ENCODE measurements at regions not wholly inside any gene's neighbourhood (a gene's known extent, or its start where the extent isn't known, plus 50 kb on each side); places are given as distances from the start of the nearest gene placed in this dataset.

- no peak overlapping the region for H3K4me2 ChIP-seq (ENCODE audit: low read depth, low read length)
- H3K79me2 ChIP-seq (ENCODE audit: low read length) = no peaks in the 10 kb centered on the region
- H3K27ac ChIP-seq (ENCODE audit: low read length) = no peak overlapping the region
- H3K27me3 ChIP-seq (replicated peaks; ENCODE audit: insufficient read depth, low read length) = no peaks in the 10 kb centered on the region; the same call in 1 of the 2 replicates
- no peaks in the 10 kb centered on the region for H3K4me1 ChIP-seq (ENCODE audit: low read length)
- no peak for TF ChIP-seq EZH2 (optimal IDR thresholded peaks at IDR 0.05; ENCODE audit: low read depth, low read length)
- TF ChIP-seq CTCF (IDR thresholded peaks at IDR 0.05; ENCODE audit: low read length) = no peak
- TF ChIP-seq EZH2phosphoT487 (IDR thresholded peaks at IDR 0.05; ENCODE audit: low read length) = no peak
- H3K36me3 ChIP-seq (replicated peaks; ENCODE audit: insufficient read depth, low read length) = no peaks in the 10 kb centered on the region
- no peaks in the 10 kb centered on the region for H3F3A ChIP-seq (ENCODE audit: insufficient read depth, low read length)
- no peak overlapping the region for H2AFZ ChIP-seq (ENCODE audit: low read length)
- no peaks in the 10 kb centered on the region for H3K9me3 ChIP-seq (replicated peaks; ENCODE audit: insufficient read depth, low read length)
- no peak overlapping the region for H3K9ac ChIP-seq (ENCODE audit: low read length)
- H3K4me3 ChIP-seq (ENCODE audit: low read length) = no peak overlapping the region
- no peaks in the 10 kb centered on the region for H3K9me2 ChIP-seq (replicated peaks; ENCODE audit: insufficient read depth, low read length)
- DNase-seq = no peak
- H4K20me1 ChIP-seq (ENCODE audit: insufficient read depth, low read length) = no peaks in the 10 kb centered on the region
Observed at GRCh38 chr2:120619579-120619978, 116.1 kb upstream of the GLI2 start.

GRCh38 chr2:120620025-120620793 is 115.5 kb upstream of the GLI2 start:
- TF ChIP-seq CTCF (IDR thresholded peaks at IDR 0.05; ENCODE audit: low read length) (no peak), EZH2 (optimal IDR thresholded peaks at IDR 0.05; ENCODE audit: low read depth, low read length) (no peak)
- no peaks in the 10 kb centered on the region for H4K20me1 ChIP-seq (ENCODE audit: insufficient read depth, low read length)
- H3K36me3 ChIP-seq (replicated peaks; ENCODE audit: insufficient read depth, low read length) = no peaks in the 10 kb centered on the region
- no peaks in the 10 kb centered on the region; the same call in 1 of the 2 replicates for H3K27me3 ChIP-seq (replicated peaks; ENCODE audit: insufficient read depth, low read length)
- no peak overlapping the region for H3K9ac ChIP-seq (ENCODE audit: low read length)
- no peaks in the 10 kb centered on the region for H3K9me2 ChIP-seq (replicated peaks; ENCODE audit: insufficient read depth, low read length)
- H3K79me2 ChIP-seq (ENCODE audit: low read length) = no peaks in the 10 kb centered on the region
- no peak overlapping the region for H3K4me3 ChIP-seq (ENCODE audit: low read length)
- no peaks in the 10 kb centered on the region for H3K4me1 ChIP-seq (ENCODE audit: low read length)
- H3K9me3 ChIP-seq (replicated peaks; ENCODE audit: insufficient read depth, low read length) = no peaks in the 10 kb centered on the region
- no peak overlapping the region for H2AFZ ChIP-seq (ENCODE audit: low read length)
- H3K4me2 ChIP-seq (ENCODE audit: low read depth, low read length) = no peak overlapping the region
- H3K27ac ChIP-seq (ENCODE audit: low read length) = no peak overlapping the region
- no peaks in the 10 kb centered on the region for H3F3A ChIP-seq (ENCODE audit: insufficient read depth, low read length)
- no peak for DNase-seq

GRCh38 chr2:120622159-120622869 is 113.4 kb upstream of the GLI2 start:
- Histone ChIP-seq H3K9me2 (replicated peaks; ENCODE audit: insufficient read depth, low read length) (no peaks in the 10 kb centered on the region), H3K4me1 (ENCODE audit: low read length) (no peaks in the 10 kb centered on the region), H3K27ac (ENCODE audit: low read length) (no peak overlapping the region), H3K4me3 (ENCODE audit: low read length) (no peak overlapping the region), H3K9me3 (replicated peaks; ENCODE audit: insufficient read depth, low read length) (no peaks in the 10 kb centered on the region), H4K20me1 (ENCODE audit: insufficient read depth, low read length) (no peaks in the 10 kb centered on the region), H3F3A (ENCODE audit: insufficient read depth, low read length) (no peaks in the 10 kb centered on the region), H3K27me3 (replicated peaks; ENCODE audit: insufficient read depth, low read length) (no peaks in the 10 kb centered on the region), H3K4me2 (ENCODE audit: low read depth, low read length) (no peak overlapping the region), H3K9ac (ENCODE audit: low read length) (no peak overlapping the region), H3K79me2 (ENCODE audit: low read length) (no peaks in the 10 kb centered on the region), H3K36me3 (replicated peaks; ENCODE audit: insufficient read depth, low read length) (no peaks in the 10 kb centered on the region), H2AFZ (ENCODE audit: low read length) (no peak overlapping the region)
- DNase-seq = no peak
- no peak for TF ChIP-seq CTCF (IDR thresholded peaks at IDR 0.05; ENCODE audit: low read length)

Measured in MM.1S (cell line).